Subcutaneous abdominal adipose tissue (tissue), 5 donors: ENCODE measurements at regions not wholly inside any gene's neighbourhood (a gene's known extent, or its start where the extent isn't known, plus 50 kb on each side); places are given as distances from the start of the nearest gene placed in this dataset.

Source experiments
- H3K27ac ChIP-seq: one replicate; pipeline ENCODE4 v1.7.0; 2013; ENCODE audit warnings: low read depth, mild to moderate bottlenecking, inconsistent platforms, low read length, moderate library complexity
- H3K27me3 ChIP-seq, 5 donors: one replicate each; pipeline ENCODE4 v1.7.0; 2013; ENCODE audit warnings: low read length in 5 of 5, inconsistent platforms in 1 of 5; ENCODE audit not compliant: control insufficient read depth in 5 of 5, insufficient read depth in 4 of 5
- H3K36me3 ChIP-seq, 5 donors: one replicate each; pipeline ENCODE4 v1.7.0; 2013; ENCODE audit warnings: low read length in 5 of 5; ENCODE audit not compliant: control insufficient read depth in 5 of 5, insufficient read depth in 5 of 5
- H3K4me1 ChIP-seq, 5 donors: one replicate each; pipeline ENCODE4 v1.7.0; 2013; ENCODE audit warnings: low read length in 5 of 5, mild to moderate bottlenecking in 3 of 5, moderate library complexity in 1 of 5; ENCODE audit not compliant: control insufficient read depth in 5 of 5, insufficient read depth in 5 of 5
- H3K4me3 ChIP-seq, 5 donors: one replicate each; pipeline ENCODE4 v1.7.0; 2013; ENCODE audit warnings: low read length in 5 of 5, low read depth in 1 of 5
- H3K9ac ChIP-seq, 5 donors: one replicate each; pipeline ENCODE4 v1.7.0; 2013; ENCODE audit warnings: low read length in 5 of 5, mild to moderate bottlenecking in 4 of 5, moderate library complexity in 3 of 5
- H3K9me3 ChIP-seq, 5 donors: one replicate each; pipeline ENCODE4 v1.7.0; 2013; ENCODE audit warnings: low read length in 5 of 5; ENCODE audit not compliant: control insufficient read depth in 5 of 5
- donor health status: healthy.
- donor health status: healthy.
- donor health status: healthy.
- donor health status: healthy.
- donor health status: healthy.

GRCh38 chr1:200337410-200337809 is 72.4 kb downstream of the ZNF281 start:
- Histone ChIP-seq H3K9ac (no peak overlapping the region), H3K4me3 (no peak overlapping the region), H3K27ac (no peak overlapping the region), H3K4me1 (peaks cover 0 to 13% (median 0%) of the 10 kb centered on the region in 5 donors), H3K9me3 (no peaks in the 10 kb centered on the region), H3K27me3 (no peaks in the 10 kb centered on the region), H3K36me3 (no peaks in the 10 kb centered on the region)

DNA sequence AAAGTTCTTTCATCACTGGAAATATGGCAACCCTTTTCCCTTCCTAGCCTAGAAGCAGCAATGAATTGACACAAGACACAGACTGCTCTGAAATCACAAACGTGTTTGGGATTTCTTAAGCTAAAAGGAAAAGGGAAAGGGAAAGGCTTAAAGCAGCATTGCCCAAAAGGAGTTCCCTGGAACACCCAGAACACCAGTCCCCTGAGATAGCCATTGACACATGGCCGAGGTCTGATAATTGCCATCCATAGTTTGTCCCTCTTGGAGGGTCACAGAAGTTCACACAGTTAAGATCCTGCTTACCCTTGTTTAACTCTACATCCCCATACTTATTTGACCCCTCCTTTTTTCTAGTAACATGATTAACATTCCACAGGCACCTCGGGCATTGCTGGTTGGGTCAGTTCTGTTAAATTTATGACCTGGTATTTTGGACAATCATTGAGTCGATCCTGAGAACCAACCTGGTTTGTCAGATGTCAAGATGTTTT is 72.9 kb downstream of the ZNF281 start:
- Histone ChIP-seq H3K4me3 (no peak overlapping the region), H3K36me3 (no peaks in the 10 kb centered on the region), H3K9me3 (no peaks in the 10 kb centered on the region), H3K27me3 (no peaks in the 10 kb centered on the region), H3K9ac (no peak overlapping the region), H3K27ac (no peak overlapping the region), H3K4me1 (peaks cover 0 to 13% (median 0%) of the 10 kb centered on the region in 5 donors)

DNA sequence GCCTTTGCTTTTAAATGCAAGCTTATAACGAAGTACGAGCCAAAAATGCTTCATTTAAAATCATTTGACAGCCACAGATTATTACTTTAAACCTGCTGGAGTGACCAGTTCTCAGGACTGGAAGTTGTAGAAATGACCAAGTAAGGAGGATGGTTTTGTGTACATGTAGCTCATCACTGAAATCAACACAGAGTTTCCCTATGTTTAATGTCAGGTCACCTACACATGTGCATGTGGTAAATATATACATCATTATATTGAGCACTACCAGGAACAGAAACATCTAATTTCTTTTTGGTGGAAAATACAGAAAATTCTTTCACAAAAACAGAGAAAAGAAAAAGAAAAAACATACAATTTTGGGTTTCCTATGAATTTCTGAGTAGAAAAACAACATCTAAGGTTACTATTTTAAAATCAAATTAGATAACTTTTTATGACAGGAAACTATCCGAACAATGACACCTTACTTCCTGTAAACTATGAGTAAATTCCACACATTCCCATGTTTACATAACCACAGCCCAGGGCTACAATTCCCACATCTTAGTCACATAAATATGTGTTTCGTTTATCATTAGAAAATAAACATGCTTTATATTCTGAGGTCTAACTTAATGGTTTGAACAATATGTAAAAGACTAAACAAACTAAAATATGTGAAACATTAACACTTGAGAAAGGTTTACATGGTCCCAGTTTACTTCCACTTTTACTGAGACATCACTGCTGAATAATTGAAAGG is 73.6 kb downstream of the ZNF281 start:
- no peak overlapping the region for H3K4me3 ChIP-seq
- no peak overlapping the region for H3K27ac ChIP-seq
- peaks cover 0 to 13% (median 0%) of the 10 kb centered on the region in 5 donors for H3K4me1 ChIP-seq
- no peaks in the 10 kb centered on the region for H3K9me3 ChIP-seq
- no peaks in the 10 kb centered on the region for H3K36me3 ChIP-seq
- H3K9ac ChIP-seq, result no peak overlapping the region
- H3K27me3 ChIP-seq, result no peaks in the 10 kb centered on the region

GRCh38 chr1:200334661-200335256 is 75.1 kb downstream of the ZNF281 start:
- Histone ChIP-seq H3K9me3 (no peaks in the 10 kb centered on the region), H3K27me3 (no peaks in the 10 kb centered on the region), H3K4me1 (peaks cover 0 to 13% (median 0%) of the 10 kb centered on the region in 5 donors), H3K4me3 (no peak overlapping the region), H3K36me3 (no peaks in the 10 kb centered on the region), H3K27ac (no peak overlapping the region), H3K9ac (no peak overlapping the region)

- H3K27me3 ChIP-seq, result no peaks in the 10 kb centered on the region
- H3K27ac ChIP-seq, result no peak overlapping the region
- H3K36me3 ChIP-seq, result no peaks in the 10 kb centered on the region
- no peaks in the 10 kb centered on the region for H3K9me3 ChIP-seq
- no peak overlapping the region for H3K9ac ChIP-seq
- peaks cover 0 to 13% (median 0%) of the 10 kb centered on the region in 5 donors for H3K4me1 ChIP-seq
- H3K4me3 ChIP-seq, result no peak overlapping the region
Measured at GRCh38 chr1:200333329-200333728, 76.5 kb downstream of the ZNF281 start.

- no peak overlapping the region for H3K9ac ChIP-seq
Measured at GRCh38 chr1:200332716-200333115, 77.1 kb downstream of the ZNF281 start.

GRCh38 chr1:200330741-200331428 is 79.0 kb downstream of the ZNF281 start:
- no peaks in the 10 kb centered on the region for H3K9me3 ChIP-seq
- no peak overlapping the region for H3K27ac ChIP-seq
- H3K27me3 ChIP-seq, result no peaks in the 10 kb centered on the region
- no peak overlapping the region for H3K9ac ChIP-seq
- no peaks in the 10 kb centered on the region for H3K4me1 ChIP-seq
- no peaks in the 10 kb centered on the region for H3K36me3 ChIP-seq
- H3K4me3 ChIP-seq, result no peak overlapping the region

More at GRCh38 chr1:200332716-200333115, 77.1 kb downstream of the ZNF281 start:
- no peaks in the 10 kb centered on the region for H3K9me3 ChIP-seq
- H3K4me1 ChIP-seq, result peaks cover 0 to 11% (median 0%) of the 10 kb centered on the region in 5 donors
- no peaks in the 10 kb centered on the region for H3K36me3 ChIP-seq
- no peak overlapping the region for H3K4me3 ChIP-seq
- no peak overlapping the region for H3K27ac ChIP-seq
- H3K27me3 ChIP-seq, result no peaks in the 10 kb centered on the region

- no peaks in the 10 kb centered on the region for H3K4me1 ChIP-seq
- no peak overlapping the region for H3K4me3 ChIP-seq
- H3K9ac ChIP-seq, result no peak overlapping the region
- no peak overlapping the region for H3K27ac ChIP-seq
- no peaks in the 10 kb centered on the region for H3K27me3 ChIP-seq
- H3K36me3 ChIP-seq, result no peaks in the 10 kb centered on the region
- H3K9me3 ChIP-seq, result peaks cover 0 to under 1% (median 0%) of the 10 kb centered on the region in 5 donors
Measured at GRCh38 chr1:200329208-200329882, 80.5 kb downstream of the ZNF281 start.

- peaks cover 0 to 6% (median 0%) of the 10 kb centered on the region in 5 donors for H3K9me3 ChIP-seq
- H3K4me1 ChIP-seq, result no peaks in the 10 kb centered on the region
- no peak overlapping the region for H3K4me3 ChIP-seq
- no peak overlapping the region for H3K27ac ChIP-seq
- no peaks in the 10 kb centered on the region for H3K36me3 ChIP-seq
- H3K9ac ChIP-seq, result no peak overlapping the region
- H3K27me3 ChIP-seq, result no peaks in the 10 kb centered on the region
Measured at GRCh38 chr1:200328379-200328778, 81.5 kb downstream of the ZNF281 start.
